ENCODE measurements at regions not wholly inside any gene's neighbourhood (a gene's known extent, or its start where the extent isn't known, plus 50 kb on each side); places are given as distances from the start of the nearest gene placed in this dataset.

DNA sequence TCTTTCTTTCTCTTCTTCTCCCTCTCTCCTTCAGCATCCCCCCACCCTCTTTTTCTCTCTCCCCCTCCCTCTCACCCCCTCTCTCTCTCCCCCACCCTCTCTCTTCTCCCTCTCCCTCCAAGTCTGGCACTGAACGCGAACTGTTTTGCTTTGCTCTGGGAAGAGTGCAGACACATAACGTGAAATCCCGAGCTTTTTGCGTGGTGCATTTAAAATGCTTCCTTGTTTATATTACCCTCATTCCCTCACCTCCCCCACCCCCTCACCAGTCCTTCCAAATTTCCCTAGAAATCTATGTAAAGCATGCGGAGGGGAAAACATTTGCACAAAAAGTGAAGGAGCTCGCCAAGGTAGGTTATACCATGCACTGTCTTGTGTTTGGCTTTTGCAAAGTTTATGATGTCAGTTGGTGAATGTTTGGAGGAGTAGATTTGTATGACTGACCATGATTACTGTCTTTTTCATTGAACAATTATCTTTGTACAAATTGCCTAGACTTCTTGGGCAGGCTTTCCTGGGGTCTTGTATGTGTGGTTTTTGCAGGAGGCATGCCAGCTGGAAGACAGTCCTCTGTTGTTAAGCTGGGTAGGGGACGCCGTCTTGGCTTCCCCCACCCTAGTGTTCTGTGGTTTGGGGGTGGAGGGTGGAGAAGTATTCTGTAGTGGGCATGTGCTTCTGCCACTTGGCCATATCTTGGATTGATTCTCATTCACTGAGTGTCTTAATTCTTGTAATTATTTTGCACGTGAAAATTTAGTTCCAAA is 123.7 kb upstream of the HSD17B12 start:
- TF ChIP-seq, protein P1, sequence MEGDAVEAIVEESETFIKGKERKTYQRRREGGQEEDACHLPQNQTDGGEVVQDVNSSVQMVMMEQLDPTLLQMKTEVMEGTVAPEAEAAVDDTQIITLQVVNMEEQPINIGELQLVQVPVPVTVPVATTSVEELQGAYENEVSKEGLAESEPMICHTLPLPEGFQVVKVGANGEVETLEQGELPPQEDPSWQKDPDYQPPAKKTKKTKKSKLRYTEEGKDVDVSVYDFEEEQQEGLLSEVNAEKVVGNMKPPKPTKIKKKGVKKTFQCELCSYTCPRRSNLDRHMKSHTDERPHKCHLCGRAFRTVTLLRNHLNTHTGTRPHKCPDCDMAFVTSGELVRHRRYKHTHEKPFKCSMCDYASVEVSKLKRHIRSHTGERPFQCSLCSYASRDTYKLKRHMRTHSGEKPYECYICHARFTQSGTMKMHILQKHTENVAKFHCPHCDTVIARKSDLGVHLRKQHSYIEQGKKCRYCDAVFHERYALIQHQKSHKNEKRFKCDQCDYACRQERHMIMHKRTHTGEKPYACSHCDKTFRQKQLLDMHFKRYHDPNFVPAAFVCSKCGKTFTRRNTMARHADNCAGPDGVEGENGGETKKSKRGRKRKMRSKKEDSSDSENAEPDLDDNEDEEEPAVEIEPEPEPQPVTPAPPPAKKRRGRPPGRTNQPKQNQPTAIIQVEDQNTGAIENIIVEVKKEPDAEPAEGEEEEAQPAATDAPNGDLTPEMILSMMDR (IDR thresholded peaks at IDR 0.05; ENCODE audit: insufficient read depth, low read length, poor library complexity, severe bottlenecking), result no peak
- no peak for DNase-seq (ENCODE audit: low read depth)
- Histone ChIP-seq H3K36me3 (ENCODE audit: control insufficient read depth, insufficient read depth, low read length) (no peaks in the 10 kb centered on the region), H3K4me3 (ENCODE audit: low read depth, low read length) (no peak overlapping the region), H3K27me3 (ENCODE audit: control insufficient read depth, insufficient read depth, low read length) (peaks cover 40% of the 10 kb centered on the region)

DNA sequence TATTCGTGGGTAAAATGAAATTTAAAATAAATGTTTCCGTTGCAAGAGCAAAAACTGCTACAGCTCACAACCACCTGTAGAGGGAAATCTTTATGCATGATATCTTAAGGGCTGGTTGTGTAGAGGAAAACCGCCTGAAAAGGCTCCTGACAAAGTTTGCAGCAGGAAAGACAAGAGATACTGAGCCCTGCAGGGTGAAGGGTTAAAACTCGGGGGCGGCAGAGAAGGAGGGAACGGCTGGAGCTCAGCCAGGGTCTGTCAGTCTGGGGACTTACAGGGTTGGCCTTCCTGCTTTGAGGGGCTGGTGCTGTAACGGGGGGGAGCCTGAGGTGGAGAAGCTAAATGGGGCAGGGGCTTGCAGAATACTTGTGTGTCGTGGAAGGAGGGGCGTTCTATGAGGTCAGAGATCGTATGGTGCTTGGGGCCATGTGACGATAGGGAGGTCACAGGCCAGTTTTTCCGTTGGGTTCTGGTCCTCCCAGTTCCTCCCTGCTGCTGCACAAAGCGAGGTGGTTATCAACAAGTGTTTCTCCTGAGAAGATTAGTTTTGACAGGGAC is 122.9 kb upstream of the HSD17B12 start:
- no peaks in the 10 kb centered on the region for H3K36me3 ChIP-seq (ENCODE audit: control insufficient read depth, insufficient read depth, low read length)
- TF ChIP-seq, protein P1 (IDR thresholded peaks at IDR 0.05; ENCODE audit: insufficient read depth, low read length, poor library complexity, severe bottlenecking), result peak; percentile 8
- H3K27me3 ChIP-seq (ENCODE audit: control insufficient read depth, insufficient read depth, low read length), result peaks cover 40% of the 10 kb centered on the region
- no peak overlapping the region for H3K4me3 ChIP-seq (ENCODE audit: low read depth, low read length)
- no peak for DNase-seq (ENCODE audit: low read depth)

DNA sequence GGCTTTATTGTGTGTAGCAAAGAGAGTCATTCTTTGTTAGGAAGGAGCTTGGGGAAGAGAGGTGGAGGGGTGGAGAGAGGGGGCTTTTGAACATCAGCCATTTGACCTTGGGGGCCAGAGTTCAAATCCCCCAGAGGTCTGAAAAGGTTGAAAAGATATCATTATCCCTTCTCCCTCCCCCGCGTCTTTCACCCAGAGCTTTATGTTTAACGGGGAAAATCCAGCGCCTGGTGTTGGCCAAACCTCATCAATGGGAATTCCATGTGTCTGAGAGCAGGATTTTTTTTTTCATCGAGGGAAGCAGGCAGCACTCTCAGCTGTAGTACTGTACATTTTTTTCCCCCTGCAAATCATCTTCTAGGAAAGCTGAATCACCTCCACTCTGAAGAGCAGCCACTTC is 122.4 kb upstream of the HSD17B12 start:
- H3K4me3 ChIP-seq (ENCODE audit: low read depth, low read length), result no peak overlapping the region
- peaks cover 38% of the 10 kb centered on the region for H3K27me3 ChIP-seq (ENCODE audit: control insufficient read depth, insufficient read depth, low read length)
- no peaks in the 10 kb centered on the region for H3K36me3 ChIP-seq (ENCODE audit: control insufficient read depth, insufficient read depth, low read length)
- TF ChIP-seq, protein P1 (IDR thresholded peaks at IDR 0.05; ENCODE audit: insufficient read depth, low read length, poor library complexity, severe bottlenecking), result no peak
- DNase-seq (ENCODE audit: low read depth), result no peak

DNA sequence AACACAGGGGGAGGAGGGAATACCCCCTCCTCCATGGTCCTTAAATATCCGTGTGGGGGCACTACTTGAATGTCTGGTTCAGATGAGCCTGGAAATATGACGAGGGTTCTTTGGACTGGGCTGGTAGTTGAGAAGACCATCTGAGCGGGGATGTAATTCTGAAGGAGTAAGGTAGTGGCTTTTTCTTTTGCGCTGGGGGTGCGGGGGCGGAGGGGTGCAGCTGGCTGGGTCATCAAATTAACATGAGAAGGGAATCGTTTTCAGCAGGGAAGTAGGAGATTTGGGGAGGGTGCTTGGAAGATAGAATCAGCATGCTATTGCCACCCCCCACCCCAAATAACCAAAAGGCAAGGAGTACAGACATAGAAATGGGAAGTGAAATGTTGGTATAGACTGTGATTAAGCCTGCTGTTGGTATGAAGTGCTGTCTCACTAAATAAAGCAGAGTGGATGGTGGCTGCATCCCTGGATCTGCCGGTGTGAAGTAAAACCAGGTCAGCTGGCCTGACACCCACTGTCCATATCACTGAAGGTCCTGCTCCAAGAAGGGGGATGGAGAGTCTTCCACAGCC is 121.9 kb upstream of the HSD17B12 start:
- TF ChIP-seq, protein P1 (IDR thresholded peaks at IDR 0.05; ENCODE audit: insufficient read depth, low read length, poor library complexity, severe bottlenecking), result no peak

DNA sequence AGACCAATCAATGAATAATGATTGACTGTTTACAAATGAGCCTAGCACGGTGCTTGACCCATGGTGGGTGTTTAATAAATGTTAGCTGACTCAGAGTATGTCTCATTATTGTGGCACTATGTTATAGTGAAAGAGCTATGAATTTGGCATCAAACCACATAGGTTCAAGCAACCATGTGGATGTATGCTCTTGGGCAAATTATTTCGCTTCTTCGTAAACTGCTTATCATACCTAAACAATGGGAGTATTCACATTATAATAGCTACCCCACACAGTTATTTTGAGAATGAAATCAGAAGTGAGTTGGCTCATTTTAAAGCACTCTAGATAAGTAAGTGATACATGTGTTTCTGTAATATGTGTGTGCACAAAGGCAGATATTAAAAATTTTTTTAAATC is 118.7 kb upstream of the HSD17B12 start:
- Histone ChIP-seq H3K4me3 (ENCODE audit: low read depth, low read length) (no peak overlapping the region), H3K27me3 (ENCODE audit: control insufficient read depth, insufficient read depth, low read length) (peaks cover 24% of the 10 kb centered on the region), H3K36me3 (ENCODE audit: control insufficient read depth, insufficient read depth, low read length) (no peaks in the 10 kb centered on the region)
- no peak for DNase-seq (ENCODE audit: low read depth)
- TF ChIP-seq, protein P1 (IDR thresholded peaks at IDR 0.05; ENCODE audit: insufficient read depth, low read length, poor library complexity, severe bottlenecking), result no peak

More for the DNA sequence above, 121.9 kb upstream of the HSD17B12 start:
- Histone ChIP-seq H3K4me3 (ENCODE audit: low read depth, low read length) (no peak overlapping the region), H3K27me3 (ENCODE audit: control insufficient read depth, insufficient read depth, low read length) (peaks cover 35% of the 10 kb centered on the region), H3K36me3 (ENCODE audit: control insufficient read depth, insufficient read depth, low read length) (no peaks in the 10 kb centered on the region)
- DNase-seq (ENCODE audit: low read depth), result no peak
